HG02981 (cell line): ENCODE measurements at regions not wholly inside any gene's neighbourhood (a gene's known extent, or its start where the extent isn't known, plus 50 kb on each side); places are given as distances from the start of the nearest gene placed in this dataset.

Source experiments
- ATAC-seq: cut with Tn5 transposase; IDR thresholded peaks from one replicate; pipeline ENCODE4 v1.9.1; 2021; ENCODE audit warnings: mild to moderate bottlenecking, moderate library complexity; ENCODE audit not compliant: unreplicated experiment

DNA sequence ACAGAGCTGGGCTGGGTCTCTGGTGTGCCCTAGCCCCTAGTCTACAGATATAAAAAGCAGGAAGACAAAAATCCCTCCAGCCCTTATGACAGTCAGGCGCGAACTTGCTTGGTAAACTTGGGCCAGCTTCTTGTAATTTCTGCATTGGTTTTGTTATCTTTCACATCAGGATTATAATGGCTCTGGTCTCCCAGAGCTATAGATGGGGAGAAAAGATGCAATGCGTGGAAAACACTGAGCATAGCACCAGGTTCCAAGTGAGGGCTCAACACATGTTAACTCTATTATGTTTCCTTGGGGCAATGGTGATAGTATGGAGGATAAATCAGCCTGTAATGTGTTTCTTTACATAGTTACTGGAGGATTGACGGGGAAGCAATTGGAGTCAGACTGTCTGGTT, 246.8 kb upstream of the KCNG1 start:
- ATAC-seq, result no peak

DNA sequence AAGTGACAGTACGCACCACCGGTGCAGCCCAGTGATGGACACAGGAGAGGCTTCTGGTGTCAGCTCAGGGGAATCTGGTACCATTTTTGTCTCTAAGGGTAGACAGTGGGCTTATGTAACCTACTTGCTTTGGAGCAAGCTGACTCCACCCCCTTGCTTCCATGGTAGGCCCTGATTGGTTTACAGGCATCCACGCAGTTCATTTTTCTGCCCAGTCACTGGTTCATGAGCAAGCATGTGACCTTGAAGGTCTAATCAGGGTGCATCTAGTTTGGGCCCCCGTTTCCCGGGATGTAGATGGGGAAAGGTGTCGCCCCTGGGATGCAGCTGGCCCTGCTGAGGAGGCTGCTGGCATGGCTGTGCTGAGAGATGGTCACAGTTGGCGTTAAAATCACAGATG, 244.8 kb upstream of the KCNG1 start:
- no peak for ATAC-seq

- ATAC-seq, result no peak
Observed at GRCh38 chr20:51266353-51266752, 243.4 kb upstream of the KCNG1 start.

DNA sequence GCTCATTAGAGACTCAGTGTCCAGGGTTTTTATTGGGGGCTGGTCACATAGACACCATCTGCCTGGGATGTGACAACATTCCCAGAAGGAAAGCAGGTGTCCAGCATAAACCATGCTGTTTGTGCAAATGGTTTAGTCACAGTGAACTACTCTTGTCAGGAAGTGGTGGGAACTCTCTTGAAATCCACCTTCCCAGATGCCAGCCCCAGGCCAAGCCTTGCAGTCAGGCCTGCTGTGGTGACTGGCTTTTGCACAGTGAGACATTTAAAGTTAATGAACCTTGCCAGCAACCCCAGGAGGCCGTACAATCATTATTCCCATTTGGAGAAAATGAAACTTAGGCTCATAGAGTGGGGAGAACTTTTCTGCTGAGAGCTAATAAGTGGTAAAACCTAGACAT, 242.5 kb upstream of the KCNG1 start:
- no peak for ATAC-seq

DNA sequence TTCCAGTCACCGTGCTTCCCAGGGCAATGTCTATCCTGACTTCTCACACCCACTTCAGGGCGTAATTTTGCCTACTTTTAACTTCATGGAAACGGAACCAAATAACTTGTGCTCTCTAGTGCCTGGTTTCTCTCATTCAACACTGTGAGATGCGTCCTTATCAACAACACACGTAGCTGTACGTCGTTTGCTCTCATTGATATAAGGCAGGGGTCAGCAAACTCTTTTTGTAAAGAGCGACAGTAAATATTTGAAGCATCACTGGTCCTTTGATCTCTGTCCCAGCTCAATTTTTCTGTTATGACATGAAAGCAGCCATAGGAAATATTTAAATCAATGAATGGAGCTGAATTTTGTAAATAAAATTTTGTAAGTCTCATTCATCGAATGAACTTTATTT, 239.3 kb upstream of the KCNG1 start:
- no peak for ATAC-seq

DNA sequence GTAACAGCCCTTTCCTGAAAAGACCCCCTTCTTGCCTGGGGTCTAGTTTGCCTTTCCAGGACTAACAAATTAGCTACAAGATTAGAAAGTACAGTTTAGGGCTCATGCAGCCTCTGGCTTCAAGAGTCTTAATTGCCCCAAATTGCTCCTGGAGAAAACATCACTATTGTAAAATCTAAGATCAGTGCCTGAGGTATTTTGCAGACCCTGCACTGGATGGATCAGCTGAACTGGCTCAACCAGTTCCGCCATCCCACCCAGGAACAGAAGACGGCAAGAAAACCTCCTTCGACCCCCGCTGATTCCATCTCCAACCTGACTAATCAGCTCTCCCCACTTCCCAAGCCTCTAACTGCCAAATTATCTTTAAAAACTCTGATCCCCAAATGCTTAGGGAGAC, 236.5 kb upstream of the KCNG1 start:
- ATAC-seq, result no peak

DNA sequence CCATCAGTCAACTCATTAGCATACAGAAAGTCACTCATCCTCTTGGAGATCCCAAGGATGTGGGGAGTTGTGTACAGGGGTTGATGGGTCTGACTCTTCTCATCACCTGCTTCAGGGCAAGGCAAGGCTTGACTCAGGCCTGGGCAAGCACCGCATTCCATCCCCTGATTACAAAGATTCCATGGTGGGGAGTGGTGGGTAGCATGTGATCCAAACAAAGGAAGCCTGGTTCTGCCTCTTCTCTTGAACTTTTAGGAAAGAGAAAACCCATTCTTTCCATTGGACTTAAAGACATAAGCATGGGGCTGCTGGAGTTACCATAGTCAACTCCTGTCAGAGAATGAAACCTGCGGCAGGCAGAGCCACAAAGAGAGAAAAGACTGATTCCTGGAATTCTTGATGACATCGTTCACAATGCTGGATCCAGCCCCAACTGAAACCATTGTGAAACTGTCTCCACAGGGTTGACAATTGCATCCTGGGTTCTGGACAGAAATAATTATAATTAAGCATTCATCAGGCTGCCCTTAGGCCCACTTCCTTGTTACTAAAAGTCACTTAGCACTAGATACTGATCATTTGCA, 235.8 kb upstream of the KCNG1 start:
- ATAC-seq, result no peak

DNA sequence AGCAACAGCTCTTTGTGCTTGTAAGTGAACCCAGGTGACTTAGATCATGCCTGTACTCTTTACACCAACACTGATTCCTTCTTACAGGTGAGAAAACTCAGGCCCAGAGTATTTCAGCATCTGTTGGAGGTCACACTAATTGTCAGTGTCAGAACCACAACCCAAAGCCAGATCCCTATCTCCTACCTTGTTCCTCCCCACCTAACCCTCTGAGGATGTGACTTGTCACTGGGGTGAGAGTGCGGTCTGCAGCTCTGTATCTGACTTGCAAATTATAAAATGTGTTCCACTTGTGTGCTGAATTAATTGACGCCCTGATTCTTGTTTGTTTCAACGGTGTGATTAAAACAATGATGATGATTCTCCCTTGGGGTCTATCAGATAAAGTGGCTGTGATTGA, 232.5 kb upstream of the KCNG1 start:
- ATAC-seq, result no peak

GRCh38 chr20:51253280-51253679, 230.4 kb upstream of the KCNG1 start:
- no peak for ATAC-seq

GRCh38 chr20:51249781-51250180, 226.9 kb upstream of the KCNG1 start:
- ATAC-seq, result no peak

GRCh38 chr20:51249215-51249614, 226.3 kb upstream of the KCNG1 start:
- no peak for ATAC-seq

GRCh38 chr20:51244466-51244865, 221.6 kb upstream of the KCNG1 start:
- no peak for ATAC-seq

GRCh38 chr20:51238675-51239305, 215.9 kb upstream of the KCNG1 start:
- no peak for ATAC-seq

DNA sequence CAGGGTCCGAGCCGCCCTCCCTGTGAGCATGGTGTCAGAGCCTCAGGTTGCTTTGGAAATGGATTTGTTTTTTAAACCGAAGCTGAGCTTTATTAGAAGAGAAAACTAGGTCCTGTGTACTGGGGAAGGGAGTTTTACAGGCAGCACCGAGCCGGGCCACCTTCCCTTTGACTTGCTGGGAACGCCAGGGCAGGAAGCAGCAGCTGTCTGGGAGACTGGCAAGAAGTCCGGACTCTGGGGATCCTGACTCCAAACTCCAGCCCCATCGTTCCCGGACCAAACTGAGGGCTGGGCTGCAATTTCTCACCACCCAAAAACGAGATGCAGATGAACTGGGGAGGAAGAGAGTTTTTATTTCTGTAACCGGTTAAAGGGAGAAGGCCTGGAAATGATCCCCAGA, 214.9 kb upstream of the KCNG1 start:
- ATAC-seq, result no peak

- no peak for ATAC-seq
Observed at GRCh38 chr20:51237278-51237677, 214.4 kb upstream of the KCNG1 start.

- ATAC-seq, result no peak
Observed at GRCh38 chr20:51236421-51236820, 213.5 kb upstream of the KCNG1 start.

DNA sequence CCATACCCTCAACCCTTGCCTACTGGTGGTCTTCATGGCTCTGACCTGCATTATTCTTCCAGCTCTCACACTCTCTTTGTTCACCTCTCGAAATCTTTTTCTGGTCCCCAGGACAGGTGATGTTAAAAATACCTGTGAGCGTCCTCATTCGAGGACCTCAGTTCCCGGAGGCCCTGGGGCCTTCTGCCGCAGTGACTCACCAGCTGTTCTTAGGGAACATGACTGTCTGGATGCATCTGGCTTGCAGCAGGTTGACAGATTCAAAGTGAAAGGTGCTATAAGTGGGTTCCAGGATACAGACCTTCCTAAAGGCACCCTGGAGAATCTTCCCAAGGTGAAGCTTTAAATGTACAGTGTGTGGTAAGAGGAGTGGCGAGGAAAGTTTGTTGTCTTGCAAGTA, 210.4 kb upstream of the KCNG1 start:
- no peak for ATAC-seq

DNA sequence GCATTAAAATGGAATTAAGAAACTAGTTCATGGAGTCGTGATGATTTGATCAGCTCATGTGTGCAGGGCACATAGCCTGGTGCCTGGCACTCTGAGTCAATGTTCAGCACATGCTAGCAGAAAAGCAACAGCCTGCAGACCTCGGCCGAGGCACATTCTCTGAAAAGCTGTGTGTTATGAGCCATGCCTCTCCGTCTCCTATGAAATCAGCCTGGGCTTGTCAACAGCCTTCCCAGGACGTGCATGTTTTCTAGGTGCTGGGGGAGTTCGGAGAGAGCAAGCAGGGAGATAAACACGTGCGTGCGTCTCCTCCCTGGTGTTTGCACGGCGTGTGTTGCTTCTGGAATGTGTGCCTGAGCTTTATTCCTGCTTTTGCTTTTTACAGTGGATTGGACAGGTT, 207.8 kb upstream of the KCNG1 start:
- ATAC-seq, result no peak

GRCh38 chr20:51228763-51229162, 205.9 kb upstream of the KCNG1 start:
- no peak for ATAC-seq

DNA sequence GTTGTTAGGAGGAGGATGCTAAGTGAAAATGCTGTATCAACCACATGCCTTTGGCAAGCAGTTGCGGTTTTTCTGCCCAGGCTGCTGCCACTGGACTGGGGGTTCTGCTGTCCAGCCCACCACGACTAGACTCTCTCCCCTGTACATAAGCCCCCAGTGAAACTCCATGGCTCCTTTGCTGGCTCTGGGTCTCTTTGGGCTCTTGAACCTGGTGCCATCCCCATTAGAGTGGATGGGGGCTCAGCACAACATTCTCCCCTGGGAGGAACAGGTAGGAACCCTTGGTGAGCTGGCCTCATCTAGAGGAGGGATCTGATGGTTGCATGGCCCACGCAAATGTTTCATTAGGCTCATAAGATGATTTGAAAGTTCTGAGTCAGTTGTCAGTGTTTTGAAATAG, 204.8 kb upstream of the KCNG1 start:
- ATAC-seq, result no peak

DNA sequence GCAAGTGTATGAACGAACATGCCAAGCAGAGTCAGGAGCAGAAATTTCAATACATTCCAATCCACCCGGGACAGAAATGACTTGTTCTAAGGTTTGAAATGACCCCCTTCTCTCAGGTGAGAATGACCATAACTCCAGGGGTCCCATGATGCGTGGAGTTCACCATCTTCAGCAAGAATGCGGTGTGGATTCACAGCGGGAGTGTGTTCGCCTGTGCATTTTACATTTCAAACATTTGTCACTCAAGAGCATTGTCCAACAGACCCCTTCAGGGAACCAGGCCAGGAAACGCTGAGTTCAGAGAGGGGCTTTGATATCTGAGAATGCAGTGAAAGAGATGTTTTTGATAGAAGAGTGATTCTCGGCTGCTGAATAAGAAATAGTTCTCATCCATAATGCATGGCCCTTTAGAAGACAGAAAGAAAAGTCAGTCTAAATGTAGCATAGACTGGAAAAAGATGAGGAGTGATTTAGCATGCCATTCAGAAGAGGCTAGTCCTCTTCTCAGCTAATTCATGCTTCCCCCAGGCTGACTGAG, 200.3 kb upstream of the KCNG1 start:
- ATAC-seq, result no peak

- ATAC-seq, result no peak
Observed at GRCh38 chr20:51221791-51222408, 199.0 kb upstream of the KCNG1 start.
